Heart right ventricle (tissue), 16 donors: ENCODE measurements at regions not wholly inside any gene's neighbourhood (a gene's known extent, or its start where the extent isn't known, plus 50 kb on each side); places are given as distances from the start of the nearest gene placed in this dataset.

Source experiments
- ATAC-seq, 8 donors: fragments of 200-7000 bp; cut with Tn5 transposase; one replicate each; pipeline ENCODE4 v1.9.1; 2020; ENCODE audit warnings: mild to moderate bottlenecking in 8 of 8, moderate library complexity in 8 of 8, moderate number of reproducible peaks in 1 of 8
- DNase-seq, 2 donors: peaks; one replicate each; pipeline ENCODE4 v3.0.0-alpha.2; 2020
- H3K27ac ChIP-seq, 10 donors: fragments of 200-600 bp; sonication (generic) in 2 of 10; one replicate each; pipeline versions ENCODE4 v1.5.0 to v1.8.0; 2020 to 2022; ENCODE audit warnings: mild to moderate bottlenecking in 3 of 10
- H3K27me3 ChIP-seq, 7 donors: fragments of 200-600 bp; one replicate each; pipeline ENCODE4 v1.8.0; 2021 to 2022; ENCODE audit warnings: mild to moderate bottlenecking in 2 of 7
- H3K36me3 ChIP-seq, 9 donors: fragments of 200-600 bp; sonication (generic) in 1 of 9; one replicate each; pipeline versions ENCODE4 v1.5.0 to v1.8.0; 2020 to 2022; ENCODE audit warnings: mild to moderate bottlenecking in 2 of 9
- H3K4me1 ChIP-seq, 9 donors: fragments of 200-600 bp; sonication (generic) in 1 of 9; one replicate each; pipeline versions ENCODE4 v1.5.0 to v1.8.0; 2020 to 2022; ENCODE audit warnings: mild to moderate bottlenecking in 4 of 9
- H3K4me3 ChIP-seq, 10 donors: fragments of 200-600 bp; sonication (generic) in 2 of 10; one replicate each; pipeline versions ENCODE4 v1.5.0 to v1.8.0; 2020 to 2022; ENCODE audit warnings: mild to moderate bottlenecking in 7 of 10, moderate library complexity in 2 of 10
- H3K9me3 ChIP-seq, 11 donors: fragments of 200-600 bp in 10 of 11; sonication (generic) in 2 of 11; one replicate each; pipeline versions ENCODE4 v1.5.0 to v1.8.0; 2013 to 2022; ENCODE audit warnings: mild to moderate bottlenecking in 2 of 11, control low read depth in 1 of 11, moderate library complexity in 1 of 11
- WGBS, 2 donors: extraction: QIAGEN DNeasy Blood & Tissue Kit; methylation state at CpG; one replicate each; pipeline ENCODE4 v1.1.7; 2013; ENCODE audit warnings: inconsistent platforms in 1 of 2; 5-methylcytosine and 5-hydroxymethylcytosine counted together
- intact Hi-C, 10 donors: fragments of 100-400 bp; cut with DNase I; formaldehyde crosslinking; loops; one replicate each; pipeline versions ENCODE4 v1.11.1 to v1.14.2; 2022
- TF ChIP-seq, protein P1 (sequence below), 9 donors: fragments of 200-600 bp; sonication (generic) in 2 of 9; IDR thresholded peaks; one replicate each; pipeline versions ENCODE4 v1.5.0 to v1.8.0; 2021 to 2022; ENCODE audit warnings: antibody characterized with exemption in 9 of 9, mild to moderate bottlenecking in 5 of 9, moderate library complexity in 1 of 9
- donor health status: Arrhythmogenic right ventricular cardiomyopathy.
- donor health status: ischemic (EF 13 %, LVEDD 7.1; RV severe dilation, severe dysfunction).
- donor health status: healthy with polysubstance abuse.
- donor health status: DM: no; HTN: yes; CAD: no.
- donor health status: DM: no; HTN: no; CAD: no.
- donor health status: ischemic (EF 25% LVEDD 6.9; RV normal size, moderate dysfunction).
- donor health status: ischemic (EF 25% LVEDD 5.7; RV mildly dilated, moderate dysfunction).
- donor health status: healthy.
- donor health status: DM: yes; HTN: yes; CAD: no.
- donor health status: Ischemic cardiomyopathy.
- donor health status: ischemic (EF 35%, LVEDD 5.7; RV mildly dilated, moderate dysfunction).
- donor health status: nonischemic (EF 11% LVEDD 7.7; RV severe dilation, severe dysfunction).
- donor health status: DM: yes; HTN: yes; CAD: no.
- donor health status: PGD.
- donor health status: ischemic (EF 29% LVEDD 5.4; RV normal size, mild dysfunction).
- donor health status: nonischemic (EF 23%, LVEDD 6.1; RV moderate dilation, normal function).

DNA sequence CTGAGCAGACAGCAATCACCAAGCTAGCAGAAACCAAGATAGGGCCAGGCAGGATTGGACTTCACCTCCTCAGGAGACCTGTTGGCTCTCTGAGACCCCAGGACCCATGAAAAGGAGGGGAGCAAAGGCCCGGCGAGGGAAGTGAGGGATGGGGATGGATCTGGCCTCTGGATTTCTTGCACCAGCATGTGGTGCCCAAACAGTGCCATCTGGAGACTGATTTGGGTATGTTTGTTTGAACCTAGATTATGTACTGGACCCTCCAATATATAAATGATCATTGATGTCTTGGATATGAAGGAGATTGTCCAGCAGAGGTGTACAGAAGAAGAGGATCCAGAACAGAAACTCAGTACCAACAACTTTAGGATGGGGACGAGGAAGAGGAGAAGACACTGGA, 83.4 kb upstream of the LY86 start:
- Histone ChIP-seq H3K27ac (peak overlapping the region in 1 of 10 donors; percentile 45), H3K36me3 (no peaks in the 10 kb centered on the region), H3K27me3 (peaks cover 0 to 5% (median 0%) of the 10 kb centered on the region in 7 donors), H3K4me1 (peaks cover 0 to 14% (median 0%) of the 10 kb centered on the region in 9 donors), H3K9me3 (peaks cover 0 to 22% (median 0%) of the 10 kb centered on the region in 11 donors), H3K4me3 (no peak overlapping the region)
- intact Hi-C loops: no loop called here
- TF ChIP-seq, protein P1, sequence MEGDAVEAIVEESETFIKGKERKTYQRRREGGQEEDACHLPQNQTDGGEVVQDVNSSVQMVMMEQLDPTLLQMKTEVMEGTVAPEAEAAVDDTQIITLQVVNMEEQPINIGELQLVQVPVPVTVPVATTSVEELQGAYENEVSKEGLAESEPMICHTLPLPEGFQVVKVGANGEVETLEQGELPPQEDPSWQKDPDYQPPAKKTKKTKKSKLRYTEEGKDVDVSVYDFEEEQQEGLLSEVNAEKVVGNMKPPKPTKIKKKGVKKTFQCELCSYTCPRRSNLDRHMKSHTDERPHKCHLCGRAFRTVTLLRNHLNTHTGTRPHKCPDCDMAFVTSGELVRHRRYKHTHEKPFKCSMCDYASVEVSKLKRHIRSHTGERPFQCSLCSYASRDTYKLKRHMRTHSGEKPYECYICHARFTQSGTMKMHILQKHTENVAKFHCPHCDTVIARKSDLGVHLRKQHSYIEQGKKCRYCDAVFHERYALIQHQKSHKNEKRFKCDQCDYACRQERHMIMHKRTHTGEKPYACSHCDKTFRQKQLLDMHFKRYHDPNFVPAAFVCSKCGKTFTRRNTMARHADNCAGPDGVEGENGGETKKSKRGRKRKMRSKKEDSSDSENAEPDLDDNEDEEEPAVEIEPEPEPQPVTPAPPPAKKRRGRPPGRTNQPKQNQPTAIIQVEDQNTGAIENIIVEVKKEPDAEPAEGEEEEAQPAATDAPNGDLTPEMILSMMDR (IDR thresholded peaks at IDR 0.05): peak in 2 of 9 donors; percentile 5 to 18
- ATAC-seq (peak in 1 of 8 donors; percentile 16), DNase-seq (no peak)
- 79 to 83% methylated on average over 3 of the region's 3 CpGs for WGBS, 2 donors

DNA sequence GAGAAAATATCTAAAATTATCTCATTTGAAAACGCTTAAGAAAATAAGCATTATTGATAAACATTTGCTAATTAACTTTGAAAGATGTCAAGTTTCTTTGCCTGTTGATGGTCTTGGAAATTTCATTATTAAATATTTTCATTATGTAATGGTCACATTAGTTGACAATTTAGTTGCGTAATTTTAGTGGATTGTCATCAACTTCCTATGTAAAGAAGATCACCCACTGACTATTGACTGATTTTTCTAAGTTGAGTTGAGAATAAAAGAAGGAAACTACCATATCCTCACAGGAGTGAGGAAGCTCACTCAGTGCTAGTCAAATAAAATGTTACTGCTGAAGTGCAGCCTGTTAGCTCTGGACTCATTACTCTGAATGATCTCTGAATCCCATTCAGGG, 79.9 kb upstream of the LY86 start:
- H3K27me3 ChIP-seq: peaks cover 0 to 8% (median 0%) of the 10 kb centered on the region in 7 donors
- intact Hi-C loops: no loop called here
- peaks cover 0 to 10% (median 0%) of the 10 kb centered on the region in 9 donors for H3K4me1 ChIP-seq
- H3K27ac ChIP-seq: peak overlapping the region in 2 of 10 donors; percentile 10 to 84
- ATAC-seq (no peak), DNase-seq (no peak)
- 81 to 87% methylated on average over 2 of the region's 2 CpGs for WGBS, 2 donors
- no peak overlapping the region for H3K4me3 ChIP-seq
- TF ChIP-seq, protein P1 (IDR thresholded peaks at IDR 0.05): no peak
- H3K9me3 ChIP-seq: peaks cover 0 to 25% (median 0%) of the 10 kb centered on the region in 11 donors
- H3K36me3 ChIP-seq: no peaks in the 10 kb centered on the region

DNA sequence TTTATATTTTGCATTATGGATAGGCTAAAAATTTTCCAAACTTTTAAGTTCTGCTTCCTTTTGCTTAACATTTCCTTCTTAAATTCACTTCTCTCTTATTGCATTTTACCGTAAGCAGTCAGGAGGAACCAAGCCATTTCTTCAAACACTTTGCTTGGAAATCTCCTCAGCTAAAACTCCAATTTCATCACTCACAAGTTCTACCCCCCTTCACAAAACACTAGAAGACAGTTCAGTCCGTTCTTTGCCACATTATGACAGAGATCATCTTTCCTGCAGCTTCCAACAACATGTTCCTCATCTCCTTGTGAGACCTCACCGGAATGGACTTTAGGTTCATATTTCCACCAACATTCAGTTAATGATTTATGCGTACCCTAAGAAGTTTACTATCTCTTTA, 79.2 kb upstream of the LY86 start:
- DNase-seq: no peak
- Histone ChIP-seq H3K4me3 (no peak overlapping the region), H3K9me3 (peaks cover 0 to 25% (median 0%) of the 10 kb centered on the region in 11 donors), H3K4me1 (peaks cover 0 to 5% (median 0%) of the 10 kb centered on the region in 9 donors), H3K27ac (peak overlapping the region in 2 of 10 donors; percentile 10 to 84), H3K36me3 (no peaks in the 10 kb centered on the region), H3K27me3 (peaks cover 0 to 8% (median 2%) of the 10 kb centered on the region in 7 donors)
- intact Hi-C loops: no loop called here
- 86 to 91% methylated on average over 4 of the region's 4 CpGs for WGBS, 2 donors
- peak in 2 of 8 donors; percentile 35 to 62 for ATAC-seq
- TF ChIP-seq, protein P1 (IDR thresholded peaks at IDR 0.05): no peak

DNA sequence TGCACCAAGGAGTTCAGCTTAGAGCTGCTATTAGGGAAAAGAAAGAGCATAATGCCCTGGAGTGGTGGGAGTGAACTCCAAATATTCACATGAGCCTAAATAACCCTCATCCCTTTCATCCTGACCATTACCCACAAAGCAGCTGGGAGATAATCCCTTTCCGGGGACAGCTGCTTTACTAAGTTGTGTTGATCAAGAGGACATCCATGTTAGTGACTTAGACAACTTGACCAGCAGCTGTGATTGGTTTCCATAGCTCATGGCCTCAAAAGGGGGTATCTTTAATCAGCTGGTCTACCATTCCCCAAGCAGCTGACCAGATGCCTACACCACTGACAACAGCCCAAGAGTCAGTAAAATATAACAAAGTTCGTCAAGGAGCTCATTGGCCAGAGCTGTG, 75.8 kb upstream of the LY86 start:
- intact Hi-C loops: no loop called here
- 93 to 94% methylated on average over 2 of the region's 2 CpGs for WGBS, 2 donors
- DNase-seq (no peak), ATAC-seq (no peak)
- Histone ChIP-seq H3K36me3 (no peaks in the 10 kb centered on the region), H3K27ac (no peak overlapping the region), H3K9me3 (peaks cover 0 to 19% (median 0%) of the 10 kb centered on the region in 11 donors), H3K4me1 (peaks cover 0 to 21% (median 0%) of the 10 kb centered on the region in 9 donors), H3K27me3 (peaks cover 0 to 18% (median 6%) of the 10 kb centered on the region in 7 donors), H3K4me3 (no peak overlapping the region)
- TF ChIP-seq, protein P1 (IDR thresholded peaks at IDR 0.05): no peak
